Brain pericyte (primary cell): ENCODE measurements at regions not wholly inside any gene's neighbourhood (a gene's known extent, or its start where the extent isn't known, plus 50 kb on each side); places are given as distances from the start of the nearest gene placed in this dataset.
"Not testable (repeated sequence)": the region's sequence is repeated elsewhere in the genome, so short reads cannot be mapped to it uniquely, and the experiment has no call there.

ENCODE experiments used
- DNase-seq: peaks from one replicate; pipeline ENCODE4 v3.0.0-alpha.2; 2012; ENCODE audit warnings: low read depth, low spot score

- DNase-seq: no peak
Observed at GRCh38 chr9:25917731-25918362, 239.6 kb upstream of the TUSC1 start.

GRCh38 chr9:25913806-25914205, 235.6 kb upstream of the TUSC1 start:
- DNase-seq: no peak

- DNase-seq: no peak
Observed at GRCh38 chr9:25904701-25905100, 226.5 kb upstream of the TUSC1 start.

- DNase-seq: no peak
Observed at GRCh38 chr9:25891527-25891926, 213.3 kb upstream of the TUSC1 start.

GRCh38 chr9:25889661-25890060, 211.4 kb upstream of the TUSC1 start:
- no peak for DNase-seq

GRCh38 chr9:25876248-25876647, 198.0 kb upstream of the TUSC1 start:
- no peak for DNase-seq

- DNase-seq: no peak
Observed at GRCh38 chr9:25864509-25864908, 186.3 kb upstream of the TUSC1 start.

GRCh38 chr9:25861421-25861820, 183.2 kb upstream of the TUSC1 start:
- no peak for DNase-seq

GRCh38 chr9:25857147-25857546, 178.9 kb upstream of the TUSC1 start:
- no peak for DNase-seq

GRCh38 chr9:25850803-25851202, 172.6 kb upstream of the TUSC1 start:
- DNase-seq: no peak

- no peak for DNase-seq
Observed at GRCh38 chr9:25845867-25846266, 167.6 kb upstream of the TUSC1 start.

GRCh38 chr9:25830381-25830780, 152.1 kb upstream of the TUSC1 start:
- no peak for DNase-seq

GRCh38 chr9:25827626-25828025, 149.4 kb upstream of the TUSC1 start:
- DNase-seq: no peak

GRCh38 chr9:25816439-25816838, 138.2 kb upstream of the TUSC1 start:
- no peak for DNase-seq

GRCh38 chr9:25814023-25814422, 135.8 kb upstream of the TUSC1 start:
- no peak for DNase-seq

GRCh38 chr9:25813478-25813877, 135.2 kb upstream of the TUSC1 start:
- DNase-seq: no peak

- no peak for DNase-seq
Observed at GRCh38 chr9:25808554-25808953, 130.3 kb upstream of the TUSC1 start.

GRCh38 chr9:25804856-25805255, 126.6 kb upstream of the TUSC1 start:
- DNase-seq: no peak

GRCh38 chr9:25801989-25802388, 123.7 kb upstream of the TUSC1 start:
- not testable (repeated sequence) for DNase-seq

- no peak for DNase-seq
Observed at GRCh38 chr9:25773805-25774204, 95.6 kb upstream of the TUSC1 start.

- no peak for DNase-seq
Observed at GRCh38 chr9:25755951-25756350, 77.7 kb upstream of the TUSC1 start.

GRCh38 chr9:25752398-25752797, 74.2 kb upstream of the TUSC1 start:
- DNase-seq: no peak

GRCh38 chr9:25742256-25742655, 64.0 kb upstream of the TUSC1 start:
- no peak for DNase-seq

- no peak for DNase-seq
Observed at GRCh38 chr9:25733336-25733982, 55.2 kb upstream of the TUSC1 start.
